Breast epithelium (tissue), 4 donors: ENCODE measurements at regions not wholly inside any gene's neighbourhood (a gene's known extent, or its start where the extent isn't known, plus 50 kb on each side); places are given as distances from the start of the nearest gene placed in this dataset.
"Not testable (repeated sequence)": the region's sequence is repeated elsewhere in the genome, so short reads cannot be mapped to it uniquely, and the experiment has no call there.

ENCODE experiments used
- DNase-seq, 2 donors: peaks; one replicate each; pipeline ENCODE4 v3.0.0-alpha.2; 2019; ENCODE audit warnings: low spot score in 2 of 2
- H3K27ac ChIP-seq, 2 donors: fragments of 200-600 bp; sonication (generic) in 1 of 2; one replicate each; pipeline ENCODE4 v1.5.1; 2016 to 2019; ENCODE audit warnings: mild to moderate bottlenecking in 1 of 2
- H3K27me3 ChIP-seq, 2 donors: fragments of 200-600 bp; sonication (generic) in 1 of 2; one replicate each; pipeline versions ENCODE4 v1.5.1 to v1.6.0; 2017 to 2019; ENCODE audit warnings: control low read depth in 1 of 2, mild to moderate bottlenecking in 1 of 2
- H3K36me3 ChIP-seq: fragments of 200-600 bp; one replicate; pipeline ENCODE4 v1.5.1; 2019
- H3K4me1 ChIP-seq, 2 donors: fragments of 200-600 bp; sonication (generic); one replicate each; pipeline ENCODE4 v1.5.1; 2016 to 2019; ENCODE audit warnings: control low read depth in 1 of 2
- H3K4me3 ChIP-seq, 3 donors: fragments of 200-600 bp; sonication (generic); 1 replicate in 2 of 3; 2 replicates in 1 of 3; pipeline ENCODE4 v1.5.1; 2016 to 2019; ENCODE audit warnings: mild to moderate bottlenecking in 3 of 3, moderate library complexity in 2 of 3
- H3K9me3 ChIP-seq, 2 donors: fragments of 200-600 bp; sonication (generic) in 1 of 2; one replicate each; pipeline ENCODE4 v1.5.1; 2016 to 2019; ENCODE audit warnings: control low read depth in 1 of 2
- CTCF ChIP-seq, 3 donors: fragments of 450-650 bp; IDR thresholded peaks; one replicate each; pipeline ENCODE4 v1.5.1; 2016 to 2017; ENCODE audit warnings: antibody characterized with exemption in 3 of 3, mild to moderate bottlenecking in 3 of 3, moderate library complexity in 3 of 3
- POLR2A ChIP-seq: fragments of 450-650 bp; IDR thresholded peaks from one replicate; pipeline ENCODE4 v1.6.1; 2016; ENCODE audit warnings: antibody characterized with exemption, mild to moderate bottlenecking, moderate library complexity
- POLR2AphosphoS5 ChIP-seq, 3 donors: sonication (generic); formaldehyde crosslinking; IDR thresholded peaks; one replicate each; pipeline ENCODE4 v1.6.1; 2017; ENCODE audit warnings: antibody characterized with exemption in 3 of 3
- intact Hi-C: fragments of 100-400 bp; cut with DNase I; formaldehyde crosslinking; loops from one replicate; pipeline ENCODE4 v1.15.1; 2023; ENCODE audit warnings: low total_unique reads

- H3K27ac ChIP-seq, result no peak overlapping the region
- no peak for TF ChIP-seq POLR2AphosphoS5 (IDR thresholded peaks at IDR 0.05)
- no peak for TF ChIP-seq POLR2A
- TF ChIP-seq CTCF (IDR thresholded peaks at IDR 0.05), result no peak
Observed at GRCh38 chr3:110430146-110430545, 641.5 kb upstream of the NECTIN3 start.

DNA sequence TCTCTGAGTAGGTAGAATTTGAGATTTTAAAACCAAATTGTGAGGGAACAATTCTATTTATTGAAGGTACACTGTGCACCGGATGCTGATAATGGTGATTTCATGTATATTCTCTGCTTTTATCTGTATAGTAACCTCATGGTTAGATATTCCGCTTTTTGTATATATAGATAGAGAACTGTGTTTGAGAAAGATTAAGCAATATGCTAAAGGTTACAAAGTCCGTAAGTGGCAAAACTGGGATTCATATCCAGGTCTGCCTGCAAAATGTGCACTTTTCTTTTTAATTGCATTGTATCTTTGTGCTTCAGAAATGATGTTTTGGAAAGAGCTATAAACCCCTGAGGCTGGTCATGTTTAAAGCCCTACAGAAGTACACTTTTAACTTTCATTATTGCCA is 635.4 kb upstream of the NECTIN3 start:
- intact Hi-C loops, result no loop called here
- no peaks in the 10 kb centered on the region for H3K36me3 ChIP-seq

More at GRCh38 chr3:110430146-110430545, 641.5 kb upstream of the NECTIN3 start:
- DNase-seq, result no peak
- Histone ChIP-seq H3K9me3 (no peaks in the 10 kb centered on the region), H3K36me3 (no peaks in the 10 kb centered on the region), H3K4me3 (no peak overlapping the region), H3K27me3 (no peaks in the 10 kb centered on the region), H3K4me1 (no peaks in the 10 kb centered on the region)
- intact Hi-C loops, result no loop called here

GRCh38 chr3:110440066-110440653 is 631.5 kb upstream of the NECTIN3 start:
- H3K27ac ChIP-seq, H3K36me3 ChIP-seq, DNase-seq, H3K27me3 ChIP-seq, H3K4me1 ChIP-seq, intact Hi-C loops, H3K4me3 ChIP-seq, H3K9me3 ChIP-seq: not testable (repeated sequence)

More for the DNA sequence above, 635.4 kb upstream of the NECTIN3 start:
- H3K4me1 ChIP-seq, result no peaks in the 10 kb centered on the region
- no peak overlapping the region for H3K27ac ChIP-seq
- no peaks in the 10 kb centered on the region for H3K9me3 ChIP-seq
- no peak overlapping the region for H3K4me3 ChIP-seq
- DNase-seq, result no peak
- TF ChIP-seq POLR2AphosphoS5 (IDR thresholded peaks at IDR 0.05) (no peak), POLR2A (no peak), CTCF (IDR thresholded peaks at IDR 0.05) (no peak)
- H3K27me3 ChIP-seq, result no peaks in the 10 kb centered on the region

GRCh38 chr3:110454066-110454465 is 617.5 kb upstream of the NECTIN3 start:
- TF ChIP-seq CTCF (IDR thresholded peaks at IDR 0.05) (no peak), POLR2A (no peak), POLR2AphosphoS5 (IDR thresholded peaks at IDR 0.05) (no peak)
- Histone ChIP-seq H3K27ac (no peak overlapping the region), H3K4me3 (no peak overlapping the region), H3K4me1 (no peaks in the 10 kb centered on the region), H3K9me3 (peaks cover 0 to 8% of the 10 kb centered on the region in 2 donors), H3K27me3 (no peaks in the 10 kb centered on the region), H3K36me3 (no peaks in the 10 kb centered on the region)
- DNase-seq, result no peak
- intact Hi-C loops, result no loop called here

- Histone ChIP-seq H3K4me1 (no peaks in the 10 kb centered on the region), H3K27me3 (no peaks in the 10 kb centered on the region), H3K9me3 (peaks cover 0 to 8% of the 10 kb centered on the region in 2 donors), H3K36me3 (no peaks in the 10 kb centered on the region), H3K4me3 (no peak overlapping the region), H3K27ac (no peak overlapping the region)
- no peak for DNase-seq
- TF ChIP-seq POLR2A, result no peak
- TF ChIP-seq CTCF (IDR thresholded peaks at IDR 0.05), result no peak
- TF ChIP-seq POLR2AphosphoS5 (IDR thresholded peaks at IDR 0.05), result no peak
- intact Hi-C loops, result no loop called here
Observed at GRCh38 chr3:110456001-110456400, 615.6 kb upstream of the NECTIN3 start.
